Endothelial cell of umbilical vein (primary cell): ENCODE measurements at regions not wholly inside any gene's neighbourhood (a gene's known extent, or its start where the extent isn't known, plus 50 kb on each side); places are given as distances from the start of the nearest gene placed in this dataset.

Experiments used
- EZH2 ChIP-seq: IDR thresholded peaks from 2 replicates; pipeline ENCODE4 v1.6.1; 2012; ENCODE audit warnings: borderline replicate concordance, low read depth, mild to moderate bottlenecking, moderate library complexity, low read length, inconsistent platforms; ENCODE audit not compliant: severe bottlenecking
- POLR2A ChIP-seq: IDR thresholded peaks from 2 replicates; pipeline ENCODE4 v1.6.1; 2012; ENCODE audit warnings: low read depth, mild to moderate bottlenecking, control low read depth, low read length
- POLR2AphosphoS5 ChIP-seq: IDR thresholded peaks from 2 replicates; pipeline ENCODE4 v1.6.1; 2012; ENCODE audit warnings: low read depth, mild to moderate bottlenecking, control low read depth, low read length, moderate library complexity; ENCODE audit not compliant: insufficient read depth
- TF ChIP-seq, protein P1 (sequence below), 2 donors: IDR thresholded peaks; 1 replicate in 1 of 2; 2 replicates in 1 of 2; pipeline ENCODE4 v1.5.1; 2011; ENCODE audit warnings: low read length in 2 of 2, mild to moderate bottlenecking in 2 of 2, moderate library complexity in 2 of 2, control low read depth in 1 of 2, inconsistent platforms in 1 of 2, low read depth in 1 of 2; ENCODE audit not compliant: insufficient read depth in 1 of 2; ENCODE audit errors: extremely low read depth in 1 of 2

- no peak for TF ChIP-seq POLR2A
- TF ChIP-seq, protein P1, sequence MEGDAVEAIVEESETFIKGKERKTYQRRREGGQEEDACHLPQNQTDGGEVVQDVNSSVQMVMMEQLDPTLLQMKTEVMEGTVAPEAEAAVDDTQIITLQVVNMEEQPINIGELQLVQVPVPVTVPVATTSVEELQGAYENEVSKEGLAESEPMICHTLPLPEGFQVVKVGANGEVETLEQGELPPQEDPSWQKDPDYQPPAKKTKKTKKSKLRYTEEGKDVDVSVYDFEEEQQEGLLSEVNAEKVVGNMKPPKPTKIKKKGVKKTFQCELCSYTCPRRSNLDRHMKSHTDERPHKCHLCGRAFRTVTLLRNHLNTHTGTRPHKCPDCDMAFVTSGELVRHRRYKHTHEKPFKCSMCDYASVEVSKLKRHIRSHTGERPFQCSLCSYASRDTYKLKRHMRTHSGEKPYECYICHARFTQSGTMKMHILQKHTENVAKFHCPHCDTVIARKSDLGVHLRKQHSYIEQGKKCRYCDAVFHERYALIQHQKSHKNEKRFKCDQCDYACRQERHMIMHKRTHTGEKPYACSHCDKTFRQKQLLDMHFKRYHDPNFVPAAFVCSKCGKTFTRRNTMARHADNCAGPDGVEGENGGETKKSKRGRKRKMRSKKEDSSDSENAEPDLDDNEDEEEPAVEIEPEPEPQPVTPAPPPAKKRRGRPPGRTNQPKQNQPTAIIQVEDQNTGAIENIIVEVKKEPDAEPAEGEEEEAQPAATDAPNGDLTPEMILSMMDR (IDR thresholded peaks at IDR 0.05; ENCODE audit: extremely low read depth in 1 of 2, insufficient read depth in 1 of 2, low read depth in 1 of 2, low read length in 2 of 2): no peak
- no peak for TF ChIP-seq POLR2AphosphoS5
- TF ChIP-seq EZH2: no peak
These were observed 101.4 kb downstream of the LACC1 start for GRCh38 chr13:43981091-43981490.
